GM21447 (cell line): ENCODE measurements at regions not wholly inside any gene's neighbourhood (a gene's known extent, or its start where the extent isn't known, plus 50 kb on each side); places are given as distances from the start of the nearest gene placed in this dataset.
"Not testable (repeated sequence)": the region's sequence is repeated elsewhere in the genome, so short reads cannot be mapped to it uniquely, and the experiment has no call there.

ENCODE experiments used
- ATAC-seq: cut with Tn5 transposase; IDR thresholded peaks from one replicate; pipeline ENCODE4 v1.9.1; 2021; ENCODE audit not compliant: unreplicated experiment

- no peak for ATAC-seq
These were observed 155.0 kb upstream of the CITED2 start for GRCh38 chr6:139529420-139529819.

GRCh38 chr6:139528471-139528870 lies 154.0 kb upstream of the CITED2 start:
- ATAC-seq: no peak

GRCh38 chr6:139525415-139525814 lies 151.0 kb upstream of the CITED2 start:
- ATAC-seq: no peak

GRCh38 chr6:139523986-139524385 lies 149.5 kb upstream of the CITED2 start:
- no peak for ATAC-seq

- ATAC-seq: no peak
These were observed 148.2 kb upstream of the CITED2 start for GRCh38 chr6:139522511-139523220.

GRCh38 chr6:139521338-139521737 lies 146.9 kb upstream of the CITED2 start:
- ATAC-seq: no peak

GRCh38 chr6:139520321-139520768 lies 145.9 kb upstream of the CITED2 start:
- no peak for ATAC-seq

- ATAC-seq: no peak
These were observed 145.2 kb upstream of the CITED2 start for GRCh38 chr6:139519571-139520031.

- ATAC-seq: no peak
These were observed 144.6 kb upstream of the CITED2 start for GRCh38 chr6:139519097-139519496.

- ATAC-seq: no peak
These were observed 144.2 kb upstream of the CITED2 start for GRCh38 chr6:139518556-139519091.

GRCh38 chr6:139517998-139518555 lies 143.6 kb upstream of the CITED2 start:
- ATAC-seq: not testable (repeated sequence)

GRCh38 chr6:139515511-139515910 lies 141.1 kb upstream of the CITED2 start:
- ATAC-seq: no peak

- no peak for ATAC-seq
These were observed 140.4 kb upstream of the CITED2 start for GRCh38 chr6:139514819-139515218.

- ATAC-seq: no peak
These were observed 135.8 kb upstream of the CITED2 start for GRCh38 chr6:139510040-139510790.

GRCh38 chr6:139509167-139509566 lies 134.7 kb upstream of the CITED2 start:
- ATAC-seq: no peak

- ATAC-seq: no peak
These were observed 134.1 kb upstream of the CITED2 start for GRCh38 chr6:139508576-139508975.

GRCh38 chr6:139508023-139508422 lies 133.6 kb upstream of the CITED2 start:
- ATAC-seq: no peak

GRCh38 chr6:139500977-139501376 lies 126.5 kb upstream of the CITED2 start:
- no peak for ATAC-seq

GRCh38 chr6:139498715-139499114 lies 124.3 kb upstream of the CITED2 start:
- ATAC-seq: no peak

- no peak for ATAC-seq
These were observed 123.0 kb upstream of the CITED2 start for GRCh38 chr6:139497345-139497961.

GRCh38 chr6:139496654-139497344 lies 122.4 kb upstream of the CITED2 start:
- no peak for ATAC-seq
